GM19023 (cell line): ENCODE measurements at regions not wholly inside any gene's neighbourhood (a gene's known extent, or its start where the extent isn't known, plus 50 kb on each side); places are given as distances from the start of the nearest gene placed in this dataset.
"Not testable (repeated sequence)": the region's sequence is repeated elsewhere in the genome, so short reads cannot be mapped to it uniquely, and the experiment has no call there.

Experiments used
- ATAC-seq: cut with Tn5 transposase; IDR thresholded peaks from one replicate; pipeline ENCODE4 v1.9.1; 2021; ENCODE audit warnings: mild to moderate bottlenecking, moderate library complexity; ENCODE audit not compliant: unreplicated experiment

- no peak for ATAC-seq
Observed at GRCh38 chrX:63581906-63582305, 203.1 kb downstream of the ARHGEF9 start.

- no peak for ATAC-seq
Observed at GRCh38 chrX:63581398-63581797, 203.6 kb downstream of the ARHGEF9 start.

- no peak for ATAC-seq
Observed at GRCh38 chrX:63576533-63576932, 208.5 kb downstream of the ARHGEF9 start.

- not testable (repeated sequence) for ATAC-seq
Observed at GRCh38 chrX:63575700-63576099, 209.3 kb downstream of the ARHGEF9 start.

- ATAC-seq: no peak
Observed at GRCh38 chrX:63566856-63567255, 215.7 kb upstream of the SPIN4 start.

- ATAC-seq: no peak
Observed at GRCh38 chrX:63561425-63561824, 210.3 kb upstream of the SPIN4 start.

GRCh38 chrX:63560601-63561218, 209.6 kb upstream of the SPIN4 start:
- peak; percentile 97 for ATAC-seq

- ATAC-seq: no peak
Observed at GRCh38 chrX:63551856-63552255, 200.7 kb upstream of the SPIN4 start.

GRCh38 chrX:63530654-63531053, 179.5 kb upstream of the SPIN4 start:
- no peak for ATAC-seq

GRCh38 chrX:63529961-63530360, 178.8 kb upstream of the SPIN4 start:
- ATAC-seq: no peak

GRCh38 chrX:63526863-63527262, 175.7 kb upstream of the SPIN4 start:
- no peak for ATAC-seq

GRCh38 chrX:63525491-63525890, 174.4 kb upstream of the SPIN4 start:
- no peak for ATAC-seq

GRCh38 chrX:63519368-63519767, 168.2 kb upstream of the SPIN4 start:
- ATAC-seq: not testable (repeated sequence)

- ATAC-seq: no peak
Observed at GRCh38 chrX:63514569-63515080, 163.5 kb upstream of the SPIN4 start.

GRCh38 chrX:63513825-63514568, 162.9 kb upstream of the SPIN4 start:
- ATAC-seq: no peak

- ATAC-seq: no peak
Observed at GRCh38 chrX:63511361-63511760, 160.2 kb upstream of the SPIN4 start.

- no peak for ATAC-seq
Observed at GRCh38 chrX:63508668-63509067, 157.5 kb upstream of the SPIN4 start.

- ATAC-seq: no peak
Observed at GRCh38 chrX:63506320-63506719, 155.2 kb upstream of the SPIN4 start.

- ATAC-seq: no peak
Observed at GRCh38 chrX:63503541-63503940, 152.4 kb upstream of the SPIN4 start.

- no peak for ATAC-seq
Observed at GRCh38 chrX:63488546-63489373, 137.6 kb upstream of the SPIN4 start.

GRCh38 chrX:63475200-63475599, 124.1 kb upstream of the SPIN4 start:
- ATAC-seq: no peak

- ATAC-seq: no peak
Observed at GRCh38 chrX:63471004-63471403, 119.9 kb upstream of the SPIN4 start.
